PC-3 (cell line): ENCODE measurements at regions not wholly inside any gene's neighbourhood (a gene's known extent, or its start where the extent isn't known, plus 50 kb on each side); places are given as distances from the start of the nearest gene placed in this dataset.

Source experiments
- ATAC-seq: fragments of 200-7000 bp; cut with Tn5 transposase; 2 replicates; pipeline ENCODE4 v1.9.1; 2020; ENCODE audit warnings: mild to moderate bottlenecking, moderate library complexity
- BruUV-seq: library from RNA; stranded (reverse); fragments of 400-500 nt; replicated peaks from 2 replicates; lab custom pipeline; 2021; lab: Mats Ljungman, UMichigan
- CTCF ChIA-PET: fragments of 300-600 bp; sonication (Branson Sonifier 250); formaldehyde crosslinking; loops from one replicate; lab custom pipeline; 2022; ENCODE audit warnings: antibody characterized with exemption; lab: Charles Lee
- POLR2A ChIA-PET: fragments of 300-600 bp; sonication (Branson Sonifier 250); formaldehyde crosslinking; loops from one replicate; lab custom pipeline; 2022; ENCODE audit warnings: antibody characterized with exemption; ENCODE audit not compliant: unreplicated experiment; lab: Charles Lee
- DNase-seq: peaks from one replicate; pipeline ENCODE4 v3.0.0-alpha.2; 2015
- H2AFZ ChIP-seq: fragments of 300-600 bp; sonication (generic); 2 replicates; pipeline ENCODE4 v1.6.0; 2016; ENCODE audit warnings: antibody characterized with exemption, low read length
- H3F3A ChIP-seq: fragments of 300-600 bp; sonication (generic); one replicate; pipeline ENCODE4 v1.6.0; 2017; ENCODE audit warnings: antibody characterized with exemption, low read length, control low read depth, mild to moderate bottlenecking; ENCODE audit not compliant: unreplicated experiment
- H3K27ac ChIP-seq: fragments of 300-600 bp; sonication (generic); 2 replicates; pipeline ENCODE4 v1.5.1; 2016; ENCODE audit warnings: mild to moderate bottlenecking, low read length
- H3K27me3 ChIP-seq: fragments of 300-600 bp; sonication (generic); 2 replicates; pipeline ENCODE4 v1.6.1; 2016; ENCODE audit warnings: low read length, mixed read lengths
- H3K36me3 ChIP-seq: fragments of 300-600 bp; sonication (generic); 2 replicates; pipeline ENCODE4 v1.6.1; 2016; ENCODE audit warnings: low read depth, mixed run types, low read length, mixed read lengths
- H3K4me1 ChIP-seq: fragments of 300-600 bp; sonication (generic); 2 replicates; pipeline ENCODE4 v1.5.1; 2016; ENCODE audit warnings: low read length; ENCODE audit not compliant: insufficient read depth
- H3K4me2 ChIP-seq: fragments of 300-600 bp; sonication (generic); 2 replicates; pipeline ENCODE4 v1.6.0; 2016; ENCODE audit warnings: low read length
- H3K4me3 ChIP-seq: fragments of 300-600 bp; sonication (generic); 2 replicates; pipeline ENCODE4 v1.5.1; 2016; ENCODE audit warnings: mild to moderate bottlenecking, low read length, mixed read lengths
- H3K79me2 ChIP-seq: fragments of 300-600 bp; sonication (generic); 2 replicates; pipeline ENCODE4 v1.6.1; 2017; ENCODE audit warnings: low read length, mixed read lengths
- H3K9ac ChIP-seq: fragments of 300-600 bp; sonication (generic); 2 replicates; pipeline ENCODE4 v1.6.0; 2016; ENCODE audit warnings: mild to moderate bottlenecking, low read length
- H3K9me2 ChIP-seq: fragments of 300-600 bp; sonication (generic); replicated peaks from 2 replicates; pipeline ENCODE4 v1.6.1; 2016; ENCODE audit warnings: mixed run types, low read length, mixed read lengths
- H3K9me3 ChIP-seq: fragments of 300-600 bp; sonication (generic); 2 replicates; pipeline ENCODE4 v1.6.1; 2016; ENCODE audit warnings: low read length, mixed read lengths
- H4K20me1 ChIP-seq: fragments of 300-600 bp; sonication (generic); 2 replicates; pipeline ENCODE4 v1.6.1; 2016; ENCODE audit warnings: low read length, mixed read lengths
- CTCF ChIP-seq: fragments of 300-600 bp; sonication (generic); conservative IDR thresholded peaks from 2 replicates; pipeline ENCODE4 v1.5.1; 2017; ENCODE audit warnings: antibody characterized with exemption, low read depth, mild to moderate bottlenecking, low read length
- EZH2 ChIP-seq: fragments of 300-600 bp; sonication (generic); IDR thresholded peaks from one replicate; pipeline ENCODE4 v1.6.1; 2017; ENCODE audit warnings: antibody characterized with exemption, mild to moderate bottlenecking, low read length; ENCODE audit not compliant: unreplicated experiment
- EZH2phosphoT487 ChIP-seq: fragments of 300-600 bp; sonication (generic); IDR thresholded peaks from 2 replicates; pipeline ENCODE4 v1.6.1; 2018; ENCODE audit warnings: mild to moderate bottlenecking, antibody characterized with exemption, low read length, borderline replicate concordance
- intact Hi-C: fragments of 100-400 bp; cut with micrococcal nuclease; formaldehyde crosslinking; loops from 2 replicates; pipeline ENCODE4 v1.9.0; 2023

- H3K9ac ChIP-seq: no peak overlapping the region
- H3K9me3 ChIP-seq: no peaks in the 10 kb centered on the region
- no peak overlapping the region for H3K4me2 ChIP-seq
- no peaks in the 10 kb centered on the region for H3K27me3 ChIP-seq
- intact Hi-C loops: no loop called here
- TF ChIP-seq EZH2phosphoT487: no peak
- TF ChIP-seq EZH2: no peak
- no peak for TF ChIP-seq CTCF
- ChIA-PET CTCF (no interaction called here), POLR2A (no interaction called here)
- no peaks in the 10 kb centered on the region for H3K79me2 ChIP-seq
- H3K36me3 ChIP-seq: no peaks in the 10 kb centered on the region
- no peaks in the 10 kb centered on the region for H3K9me2 ChIP-seq
- H4K20me1 ChIP-seq: no peaks in the 10 kb centered on the region
- no TSS peak for BruUV-seq
- ATAC-seq (no peak), DNase-seq (no peak)
- no peak overlapping the region for H2AFZ ChIP-seq
- no peak overlapping the region for H3K27ac ChIP-seq
- no peak overlapping the region for H3K4me3 ChIP-seq
- H3F3A ChIP-seq: no peaks in the 10 kb centered on the region
- H3K4me1 ChIP-seq: no peaks in the 10 kb centered on the region
Observed at GRCh38 chr19:32197896-32198882, 147.2 kb upstream of the ZNF507 start.

- no peak for ATAC-seq
- ChIA-PET POLR2A (no interaction called here), CTCF (no interaction called here)
- Histone ChIP-seq H3K27ac (no peak overlapping the region), H3K9me2 (no peaks in the 10 kb centered on the region), H4K20me1 (no peaks in the 10 kb centered on the region), H3K27me3 (no peaks in the 10 kb centered on the region), H3K4me2 (no peak overlapping the region), H3K9me3 (no peaks in the 10 kb centered on the region), H3K79me2 (no peaks in the 10 kb centered on the region), H3F3A (no peaks in the 10 kb centered on the region), H2AFZ (no peak overlapping the region), H3K9ac (no peak overlapping the region), H3K36me3 (no peaks in the 10 kb centered on the region), H3K4me1 (no peaks in the 10 kb centered on the region), H3K4me3 (no peak overlapping the region)
- no peak for DNase-seq
- TF ChIP-seq EZH2phosphoT487 (no peak), EZH2 (no peak), CTCF (no peak)
- BruUV-seq: no TSS peak
- intact Hi-C loops: no loop called here
Observed at GRCh38 chr19:32199501-32200040, 145.8 kb upstream of the ZNF507 start.
